SK-N-SH treated with all-trans-retinoic acid at 6 μM for 48 hours (cell line): ENCODE measurements at regions not wholly inside any gene's neighbourhood (a gene's known extent, or its start where the extent isn't known, plus 50 kb on each side); places are given as distances from the start of the nearest gene placed in this dataset.
"Not testable (repeated sequence)": the region's sequence is repeated elsewhere in the genome, so short reads cannot be mapped to it uniquely, and the experiment has no call there.

ENCODE experiments used
- ARNTL ChIP-seq: fragments of 450-650 bp; formaldehyde crosslinking; IDR thresholded peaks from 2 replicates; pipeline ENCODE4 v1.5.0; 2020; ENCODE audit warnings: low read depth, mild to moderate bottlenecking, moderate library complexity, borderline replicate concordance
- BACH2 ChIP-seq: fragments of 250-450 bp; sonication (Bioruptor Pico); IDR thresholded peaks from 2 replicates; pipeline ENCODE4 v1.9.0; 2021; ENCODE audit warnings: mild to moderate bottlenecking, borderline replicate concordance
- CREB5 ChIP-seq: fragments of 250-450 bp; sonication (Bioruptor Pico); IDR thresholded peaks from 2 replicates; pipeline ENCODE4 v1.5.1; 2020; ENCODE audit warnings: low read depth, mild to moderate bottlenecking, moderate library complexity
- CSDC2 ChIP-seq: fragments of 250-450 bp; sonication (Bioruptor Pico); IDR thresholded peaks from 2 replicates; pipeline ENCODE4 v1.5.0; 2020; ENCODE audit warnings: mild to moderate bottlenecking, moderate library complexity
- CSRNP3 ChIP-seq: fragments of 250-450 bp; sonication (Bioruptor Pico); IDR thresholded peaks from 2 replicates; pipeline ENCODE4 v1.5.1; 2021; ENCODE audit warnings: mild to moderate bottlenecking, moderate library complexity
- OSR1 ChIP-seq: fragments of 250-450 bp; sonication (Bioruptor Pico); IDR thresholded peaks from 2 replicates; pipeline ENCODE4 v1.8.0; 2022; ENCODE audit warnings: moderate library complexity, mild to moderate bottlenecking, inconsistent platforms
- PATZ1 ChIP-seq: fragments of 250-450 bp; sonication (Bioruptor Pico); IDR thresholded peaks from 2 replicates; pipeline ENCODE4 v1.8.0; 2020; ENCODE audit warnings: mild to moderate bottlenecking, moderate library complexity, borderline replicate concordance
- RARB ChIP-seq: fragments of 250-450 bp; sonication (Bioruptor Pico); IDR thresholded peaks from 2 replicates; pipeline ENCODE4 v1.8.0; 2021; ENCODE audit warnings: mild to moderate bottlenecking, moderate library complexity
- TCF4 ChIP-seq: fragments of 250-450 bp; sonication (Bioruptor Pico); IDR thresholded peaks from 2 replicates; pipeline ENCODE4 v1.8.0; 2021; ENCODE audit warnings: mild to moderate bottlenecking, moderate library complexity, borderline replicate concordance
- TOX ChIP-seq: fragments of 250-450 bp; sonication (Bioruptor Pico); IDR thresholded peaks from 2 replicates; pipeline ENCODE4 v1.8.0; 2021; ENCODE audit warnings: mild to moderate bottlenecking, moderate library complexity, borderline replicate concordance
- TSHZ2 ChIP-seq: fragments of 250-450 bp; sonication (Bioruptor Pico); IDR thresholded peaks from 2 replicates; pipeline ENCODE4 v1.5.0; 2020; ENCODE audit warnings: mild to moderate bottlenecking, moderate library complexity

- TF ChIP-seq CSDC2; BACH2 (CRISPR knock-in tag); PATZ1 (CRISPR knock-in tag); CSRNP3 (CRISPR knock-in tag); RARB (CRISPR knock-in tag); TOX (CRISPR knock-in tag); OSR1; CREB5 (CRISPR knock-in tag); ARNTL (CRISPR knock-in tag); TSHZ2 (CRISPR knock-in tag); TCF4 (CRISPR knock-in tag): not testable (repeated sequence)
Observed at GRCh38 chr6:68181027-68181426, 454.1 kb upstream of the ADGRB3 start.
